Caco-2 (cell line): ENCODE measurements at regions not wholly inside any gene's neighbourhood (a gene's known extent, or its start where the extent isn't known, plus 50 kb on each side); places are given as distances from the start of the nearest gene placed in this dataset.

ENCODE experiments used
- BruUV-seq: library from RNA; stranded (reverse); fragments of 400-500 nt; replicated peaks from 2 replicates; lab custom pipeline; 2021; lab: Mats Ljungman, UMichigan
- CTCF ChIA-PET: fragments of 300-600 bp; sonication (Branson Sonifier 250); formaldehyde crosslinking; loops from one replicate; lab custom pipeline; 2022; ENCODE audit warnings: antibody characterized with exemption; lab: Charles Lee
- POLR2A ChIA-PET: fragments of 300-600 bp; sonication (Branson Sonifier 250); formaldehyde crosslinking; loops from one replicate; lab custom pipeline; 2022; ENCODE audit warnings: antibody characterized with exemption; lab: Charles Lee
- DNase-seq, 2 experiments: peaks; one replicate each; pipeline versions ENCODE4 v3.0.0 to v3.0.0-alpha.2; 2020 to 2022
- H3K27me3 ChIP-seq: replicated peaks from 2 replicates; pipeline ENCODE4 v1.6.0; 2011; ENCODE audit warnings: low read length; ENCODE audit not compliant: control insufficient read depth, insufficient read depth
- H3K36me3 ChIP-seq: 2 replicates; pipeline ENCODE4 v1.5.1; 2011; ENCODE audit warnings: low read length; ENCODE audit not compliant: control insufficient read depth, insufficient read depth
- H3K4me1 ChIP-seq: fragments of 250-450 bp; sonication (Bioruptor Pico); 2 replicates; pipeline ENCODE4 v1.5.1; 2020; ENCODE audit warnings: mild to moderate bottlenecking
- H3K4me3 ChIP-seq: 2 replicates; pipeline ENCODE4 v1.5.1; 2011; ENCODE audit warnings: low read depth, mild to moderate bottlenecking, control low read depth, low read length
- H3K9me3 ChIP-seq: fragments of 250-450 bp; sonication (Bioruptor Pico); 2 replicates; pipeline ENCODE4 v1.5.1; 2020; ENCODE audit warnings: mild to moderate bottlenecking, moderate library complexity
- H3K27ac Mint-ChIP-seq: one replicate; pipeline ENCODE4 v1.8.0; 2022; ENCODE audit warnings: mixed read lengths; ENCODE audit not compliant: unreplicated experiment
- H3K27me3 Mint-ChIP-seq: one replicate; pipeline ENCODE4 v1.8.0; 2022; ENCODE audit warnings: mixed read lengths; ENCODE audit not compliant: insufficient read depth, unreplicated experiment
- H3K36me3 Mint-ChIP-seq: one replicate; pipeline ENCODE4 v1.8.0; 2022; ENCODE audit warnings: mild to moderate bottlenecking, mixed read lengths; ENCODE audit not compliant: insufficient read depth, unreplicated experiment
- H3K4me1 Mint-ChIP-seq: one replicate; pipeline ENCODE4 v1.8.0; 2022; ENCODE audit warnings: low read depth, mixed read lengths; ENCODE audit not compliant: unreplicated experiment
- H3K4me3 Mint-ChIP-seq: one replicate; pipeline ENCODE4 v1.8.0; 2022; ENCODE audit warnings: mild to moderate bottlenecking, moderate library complexity, mixed read lengths; ENCODE audit not compliant: unreplicated experiment
- H3K9me3 Mint-ChIP-seq: one replicate; pipeline ENCODE4 v1.8.0; 2022; ENCODE audit warnings: mixed read lengths; ENCODE audit not compliant: unreplicated experiment
- CTCF ChIP-seq, 2 experiments: fragments of 200-600 bp in 1 of 2; IDR thresholded peaks; 1 replicate in 1 of 2; 2 replicates in 1 of 2; pipeline versions ENCODE4 v1.5.1 to v1.8.0; 2011 to 2022; ENCODE audit warnings: antibody characterized with exemption in 1 of 2, control low read depth in 1 of 2, inconsistent platforms in 1 of 2, low read depth in 1 of 2, low read length in 1 of 2, mild to moderate bottlenecking in 1 of 2, moderate library complexity in 1 of 2; ENCODE audit not compliant: insufficient read depth in 1 of 2, severe bottlenecking in 1 of 2, unreplicated experiment in 1 of 2
- intact Hi-C: fragments of 100-400 bp; cut with micrococcal nuclease; formaldehyde crosslinking; loops from one replicate; pipeline ENCODE4 v1.10.0; 2022; ENCODE audit not compliant: unreplicated experiment

- Mint-ChIP-seq H3K4me3 (no peak overlapping the region), H3K27me3 (peaks cover 9% of the 10 kb centered on the region), H3K9me3 (no peaks in the 10 kb centered on the region), H3K27ac (no peak overlapping the region), H3K4me1 (no peaks in the 10 kb centered on the region), H3K36me3 (no peaks in the 10 kb centered on the region)
- no peaks in the 10 kb centered on the region for H3K36me3 ChIP-seq
- no TSS peak for BruUV-seq
- ChIA-PET CTCF (no interaction called here), POLR2A (no interaction called here)
- DNase-seq = no peak
- no peaks in the 10 kb centered on the region for H3K9me3 ChIP-seq
- no peaks in the 10 kb centered on the region for H3K4me1 ChIP-seq
- H3K27me3 ChIP-seq = no peaks in the 10 kb centered on the region
- intact Hi-C loops = no loop called here
- no peak overlapping the region for H3K4me3 ChIP-seq
- TF ChIP-seq CTCF (IDR thresholded peaks at IDR 0.05; ENCODE audit: insufficient read depth in 1 of 2, low read depth in 1 of 2, low read length in 1 of 2, severe bottlenecking in 1 of 2, unreplicated experiment in 1 of 2) = no peak
Observed at GRCh38 chr18:75745147-75745546, 317.6 kb upstream of the SMIM21 start.

GRCh38 chr18:75742516-75742915, 315.0 kb upstream of the SMIM21 start:
- no peak for DNase-seq
- H3K9me3 ChIP-seq = no peaks in the 10 kb centered on the region
- no peaks in the 10 kb centered on the region for H3K36me3 ChIP-seq
- Mint-ChIP-seq H3K9me3 (no peaks in the 10 kb centered on the region), H3K4me3 (no peak overlapping the region), H3K27me3 (peaks cover 3% of the 10 kb centered on the region), H3K36me3 (no peaks in the 10 kb centered on the region), H3K4me1 (no peaks in the 10 kb centered on the region), H3K27ac (no peak overlapping the region)
- H3K4me1 ChIP-seq = no peaks in the 10 kb centered on the region
- intact Hi-C loops = no loop called here
- ChIA-PET CTCF (no interaction called here), POLR2A (no interaction called here)
- no peak for TF ChIP-seq CTCF (IDR thresholded peaks at IDR 0.05; ENCODE audit: insufficient read depth in 1 of 2, low read depth in 1 of 2, low read length in 1 of 2, severe bottlenecking in 1 of 2, unreplicated experiment in 1 of 2)
- BruUV-seq = no TSS peak
- H3K27me3 ChIP-seq = no peaks in the 10 kb centered on the region
- no peak overlapping the region for H3K4me3 ChIP-seq

GRCh38 chr18:75739682-75740081, 312.2 kb upstream of the SMIM21 start:
- no peak for DNase-seq
- no peak for TF ChIP-seq CTCF (IDR thresholded peaks at IDR 0.05; ENCODE audit: insufficient read depth in 1 of 2, low read depth in 1 of 2, low read length in 1 of 2, severe bottlenecking in 1 of 2, unreplicated experiment in 1 of 2)
- CTCF ChIA-PET = no interaction called here

More at GRCh38 chr18:75739682-75740081, 312.2 kb upstream of the SMIM21 start:
- intact Hi-C loops = no loop called here
- Mint-ChIP-seq H3K9me3 (no peaks in the 10 kb centered on the region), H3K27ac (no peak overlapping the region), H3K4me3 (no peak overlapping the region), H3K36me3 (no peaks in the 10 kb centered on the region), H3K4me1 (no peaks in the 10 kb centered on the region), H3K27me3 (no peaks in the 10 kb centered on the region)
- BruUV-seq = no TSS peak
- H3K4me3 ChIP-seq = no peak overlapping the region
- POLR2A ChIA-PET = no interaction called here
- no peaks in the 10 kb centered on the region for H3K4me1 ChIP-seq
- no peaks in the 10 kb centered on the region for H3K36me3 ChIP-seq
- no peaks in the 10 kb centered on the region for H3K9me3 ChIP-seq
- no peaks in the 10 kb centered on the region for H3K27me3 ChIP-seq
